ENCODE measurements at regions not wholly inside any gene's neighbourhood (a gene's known extent, or its start where the extent isn't known, plus 50 kb on each side); places are given as distances from the start of the nearest gene placed in this dataset.

- H3K27ac ChIP-seq (ENCODE audit: insufficient read depth, low read length): no peak overlapping the region
- no peaks in the 10 kb centered on the region for H3K9me3 ChIP-seq (ENCODE audit: control insufficient read depth, insufficient read depth, low read length)
- peaks cover 21% of the 10 kb centered on the region for H3K4me1 ChIP-seq (ENCODE audit: control insufficient read depth, insufficient read depth, low read length)
- no peak overlapping the region for H3K18ac ChIP-seq (ENCODE audit: low read depth, low read length)
- H3K79me1 ChIP-seq (ENCODE audit: low read depth in 1 of 2, low read length in 2 of 2): no peaks in the 10 kb centered on the region
- H2BK5ac ChIP-seq (ENCODE audit: low read depth, low read length, poor library complexity, severe bottlenecking): no peak overlapping the region
- H4K20me1 ChIP-seq (ENCODE audit: insufficient read depth, low read length): no peaks in the 10 kb centered on the region
- no peak overlapping the region for H3K56ac ChIP-seq (ENCODE audit: extremely low read depth, insufficient read depth, low read length)
- H3K4me2 ChIP-seq (ENCODE audit: low read depth, low read length): no peak overlapping the region
- H3K14ac ChIP-seq (replicated peaks; ENCODE audit: low read depth, low read length): no peak overlapping the region
- H2AK5ac ChIP-seq (ENCODE audit: low read depth, low read length): no peak overlapping the region
- H4K5ac ChIP-seq (ENCODE audit: low read depth, low read length): no peak overlapping the region
- H3K4me3 ChIP-seq (ENCODE audit: insufficient read depth, low read depth, low read length): no peak overlapping the region
- WGBS, 2 experiments (ENCODE audit: extremely low coverage in 2 of 2, insufficient read length in 1 of 2): no CpG with 5 or more reads among the region's 4 CpGs
- ATAC-seq (ENCODE audit: low read depth): no peak
- H3K4ac ChIP-seq (ENCODE audit: low read depth, low read length): no peak overlapping the region
- peak overlapping the region; percentile 9 for H2AK9ac ChIP-seq (replicated peaks; ENCODE audit: low read depth, low read length, poor library complexity)
- DNase-seq: no peak
- TF ChIP-seq BHLHE40 (IDR thresholded peaks at IDR 0.05; ENCODE audit: low read depth, low read length) (no peak), USF2 (IDR thresholded peaks at IDR 0.05; ENCODE audit: low read depth, low read length) (no peak), FOS (IDR thresholded peaks at IDR 0.05; ENCODE audit: low read depth, low read length) (no peak), MAFK (IDR thresholded peaks at IDR 0.05; ENCODE audit: low read depth, low read length) (no peak), ELK1 (IDR thresholded peaks at IDR 0.05; ENCODE audit: borderline replicate concordance, low read depth, low read length) (no peak), RCOR1 (IDR thresholded peaks at IDR 0.05; ENCODE audit: insufficient replicate concordance, low read length) (no peak), CEBPB (IDR thresholded peaks at IDR 0.05; ENCODE audit: low read depth, low read length) (no peak), RFX5 (IDR thresholded peaks at IDR 0.05; ENCODE audit: low read depth, low read length) (no peak), CHD1 (IDR thresholded peaks at IDR 0.05; ENCODE audit: low read depth, low read length) (no peak), MAZ (IDR thresholded peaks at IDR 0.05; ENCODE audit: borderline replicate concordance, low read depth, low read length) (no peak), CTCF (conservative IDR thresholded peaks at IDR 0.05; ENCODE audit: low read depth, low read length) (no peak), NFE2L2 (IDR thresholded peaks at IDR 0.05; ENCODE audit: low read depth, low read length) (no peak), SMC3 (IDR thresholded peaks at IDR 0.05; ENCODE audit: low read depth, low read length) (no peak), MXI1 (IDR thresholded peaks at IDR 0.05; ENCODE audit: borderline replicate concordance, low read depth, low read length) (no peak), RAD21 (IDR thresholded peaks at IDR 0.05; ENCODE audit: low read length) (no peak), POLR2A (IDR thresholded peaks at IDR 0.05; ENCODE audit: low read depth, low read length) (no peak)
- CTCF ChIA-PET: no interaction called here
- intact Hi-C loops (cut with micrococcal nuclease): no loop called here
- no peak overlapping the region for H3K9ac ChIP-seq (ENCODE audit: low read depth, low read length)
- dilution Hi-C loops (cut with HindIII; ENCODE audit: low sequenced_read_pairs, unreplicated experiment): no loop called here
- in situ Hi-C loops (cut with MboI; ENCODE audit: low sequenced_read_pairs): no loop called here
- H3K9me1 ChIP-seq (ENCODE audit: insufficient read depth, low read length): peaks cover 10% of the 10 kb centered on the region; the same call in 1 of the 2 replicates
- no peak overlapping the region for H4K8ac ChIP-seq (ENCODE audit: low read depth in 2 of 2, low read length in 2 of 2)
- no peak overlapping the region for H2BK15ac ChIP-seq (ENCODE audit: low read depth, low read length)
- H2BK120ac ChIP-seq (ENCODE audit: low read depth, low read length): no peak overlapping the region
- POLR2A ChIA-PET (ENCODE audit: unreplicated experiment): no interaction called here
- H4K91ac ChIP-seq (ENCODE audit: insufficient read depth, low read depth, low read length): no peak overlapping the region
- no peaks in the 10 kb centered on the region for H3K36me3 ChIP-seq (ENCODE audit: control insufficient read depth, insufficient read depth, low read length)
- no TSS peak for BruUV-seq (replicated peaks)
- no peak overlapping the region for H2AFZ ChIP-seq (replicated peaks; ENCODE audit: low read length, poor library complexity)
- no peak overlapping the region for H3K23ac ChIP-seq (ENCODE audit: low read depth, low read length)
- H3K27me3 ChIP-seq (ENCODE audit: control insufficient read depth, insufficient read depth, low read length): peaks cover 24% of the 10 kb centered on the region
- H2BK20ac ChIP-seq (ENCODE audit: low read depth, low read length): no peak overlapping the region
Measured at GRCh38 chr15:70501849-70502248, 261.5 kb downstream of the UACA start.
